ENCODE measurements at regions not wholly inside any gene's neighbourhood (a gene's known extent, or its start where the extent isn't known, plus 50 kb on each side); places are given as distances from the start of the nearest gene placed in this dataset.

- H3K4me1 ChIP-seq (ENCODE audit: control insufficient read depth, insufficient read depth, low read length), result peaks cover 11% of the 10 kb centered on the region
- H3K4me3 ChIP-seq (ENCODE audit: low read length), result peak overlapping the region; percentile 33
- no peaks in the 10 kb centered on the region for H3K27me3 ChIP-seq (replicated peaks; ENCODE audit: control insufficient read depth, insufficient read depth, low read length)
- DNase-seq (ENCODE audit: low read depth), result peak; percentile 81
- H3K9me3 ChIP-seq (ENCODE audit: control insufficient read depth, low read length), result no peaks in the 10 kb centered on the region
- peak overlapping the region; percentile 19 for H3K9ac ChIP-seq (ENCODE audit: low read length)
- H3K36me3 ChIP-seq (ENCODE audit: control insufficient read depth, insufficient read depth, low read length, severe bottlenecking), result no peaks in the 10 kb centered on the region
Measured at GRCh38 chr18:40867459-40867858, 1087.6 kb upstream of the PIK3C3 start.

GRCh38 chr18:40866968-40867367, 1088.1 kb upstream of the PIK3C3 start:
- H3K36me3 ChIP-seq (ENCODE audit: control insufficient read depth, insufficient read depth, low read length, severe bottlenecking), result no peaks in the 10 kb centered on the region
- DNase-seq (ENCODE audit: low read depth), result no peak
- no peaks in the 10 kb centered on the region for H3K9me3 ChIP-seq (ENCODE audit: control insufficient read depth, low read length)
- H3K27me3 ChIP-seq (replicated peaks; ENCODE audit: control insufficient read depth, insufficient read depth, low read length), result no peaks in the 10 kb centered on the region
- H3K4me1 ChIP-seq (ENCODE audit: control insufficient read depth, insufficient read depth, low read length), result peaks cover 11% of the 10 kb centered on the region
- H3K9ac ChIP-seq (ENCODE audit: low read length), result no peak overlapping the region
- peak overlapping the region; percentile 33 for H3K4me3 ChIP-seq (ENCODE audit: low read length)

- no peak for DNase-seq (ENCODE audit: low read depth)
- Histone ChIP-seq H3K4me3 (ENCODE audit: low read length) (no peak overlapping the region), H3K4me1 (ENCODE audit: control insufficient read depth, insufficient read depth, low read length) (peaks cover 11% of the 10 kb centered on the region), H3K9ac (ENCODE audit: low read length) (no peak overlapping the region), H3K9me3 (ENCODE audit: control insufficient read depth, low read length) (no peaks in the 10 kb centered on the region), H3K27me3 (replicated peaks; ENCODE audit: control insufficient read depth, insufficient read depth, low read length) (no peaks in the 10 kb centered on the region), H3K36me3 (ENCODE audit: control insufficient read depth, insufficient read depth, low read length, severe bottlenecking) (no peaks in the 10 kb centered on the region)
Measured at GRCh38 chr18:40866013-40866645, 1088.9 kb upstream of the PIK3C3 start.

- DNase-seq (ENCODE audit: low read depth), result peak; percentile 56
- H3K27me3 ChIP-seq (replicated peaks; ENCODE audit: control insufficient read depth, insufficient read depth, low read length), result no peaks in the 10 kb centered on the region
- peaks cover 11% of the 10 kb centered on the region for H3K4me1 ChIP-seq (ENCODE audit: control insufficient read depth, insufficient read depth, low read length)
- H3K36me3 ChIP-seq (ENCODE audit: control insufficient read depth, insufficient read depth, low read length, severe bottlenecking), result no peaks in the 10 kb centered on the region
- no peaks in the 10 kb centered on the region for H3K9me3 ChIP-seq (ENCODE audit: control insufficient read depth, low read length)
- no peak overlapping the region for H3K9ac ChIP-seq (ENCODE audit: low read length)
- H3K4me3 ChIP-seq (ENCODE audit: low read length), result no peak overlapping the region
Measured at GRCh38 chr18:40864846-40865245, 1090.2 kb upstream of the PIK3C3 start.

- Histone ChIP-seq H3K4me1 (ENCODE audit: control insufficient read depth, insufficient read depth, low read length) (peaks cover 11% of the 10 kb centered on the region), H3K9me3 (ENCODE audit: control insufficient read depth, low read length) (no peaks in the 10 kb centered on the region), H3K27me3 (replicated peaks; ENCODE audit: control insufficient read depth, insufficient read depth, low read length) (no peaks in the 10 kb centered on the region), H3K9ac (ENCODE audit: low read length) (no peak overlapping the region), H3K36me3 (ENCODE audit: control insufficient read depth, insufficient read depth, low read length, severe bottlenecking) (no peaks in the 10 kb centered on the region), H3K4me3 (ENCODE audit: low read length) (no peak overlapping the region)
- no peak for DNase-seq (ENCODE audit: low read depth)
Measured at GRCh38 chr18:40863801-40864200, 1091.2 kb upstream of the PIK3C3 start.

- Histone ChIP-seq H3K9ac (ENCODE audit: low read length) (no peak overlapping the region), H3K9me3 (ENCODE audit: control insufficient read depth, low read length) (no peaks in the 10 kb centered on the region), H3K27me3 (replicated peaks; ENCODE audit: control insufficient read depth, insufficient read depth, low read length) (no peaks in the 10 kb centered on the region), H3K4me1 (ENCODE audit: control insufficient read depth, insufficient read depth, low read length) (no peaks in the 10 kb centered on the region), H3K4me3 (ENCODE audit: low read length) (no peak overlapping the region), H3K36me3 (ENCODE audit: control insufficient read depth, insufficient read depth, low read length, severe bottlenecking) (no peaks in the 10 kb centered on the region)
- no peak for DNase-seq (ENCODE audit: low read depth)
Measured at GRCh38 chr18:40860189-40860588, 1094.8 kb upstream of the PIK3C3 start.

- Histone ChIP-seq H3K9ac (ENCODE audit: low read length) (no peak overlapping the region), H3K9me3 (ENCODE audit: control insufficient read depth, low read length) (no peaks in the 10 kb centered on the region), H3K4me3 (ENCODE audit: low read length) (no peak overlapping the region), H3K36me3 (ENCODE audit: control insufficient read depth, insufficient read depth, low read length, severe bottlenecking) (no peaks in the 10 kb centered on the region), H3K4me1 (ENCODE audit: control insufficient read depth, insufficient read depth, low read length) (no peaks in the 10 kb centered on the region), H3K27me3 (replicated peaks; ENCODE audit: control insufficient read depth, insufficient read depth, low read length) (no peaks in the 10 kb centered on the region)
- DNase-seq (ENCODE audit: low read depth), result no peak
Measured at GRCh38 chr18:40855661-40856060, 1099.4 kb upstream of the PIK3C3 start.

- no peaks in the 10 kb centered on the region for H3K4me1 ChIP-seq (ENCODE audit: control insufficient read depth, insufficient read depth, low read length)
- no peaks in the 10 kb centered on the region for H3K9me3 ChIP-seq (ENCODE audit: control insufficient read depth, low read length)
- no peaks in the 10 kb centered on the region for H3K27me3 ChIP-seq (replicated peaks; ENCODE audit: control insufficient read depth, insufficient read depth, low read length)
- H3K9ac ChIP-seq (ENCODE audit: low read length), result no peak overlapping the region
- H3K36me3 ChIP-seq (ENCODE audit: control insufficient read depth, insufficient read depth, low read length, severe bottlenecking), result no peaks in the 10 kb centered on the region
- no peak overlapping the region for H3K4me3 ChIP-seq (ENCODE audit: low read length)
- DNase-seq (ENCODE audit: low read depth), result no peak
Measured at GRCh38 chr18:40852406-40852805, 1102.6 kb upstream of the PIK3C3 start.

DNA sequence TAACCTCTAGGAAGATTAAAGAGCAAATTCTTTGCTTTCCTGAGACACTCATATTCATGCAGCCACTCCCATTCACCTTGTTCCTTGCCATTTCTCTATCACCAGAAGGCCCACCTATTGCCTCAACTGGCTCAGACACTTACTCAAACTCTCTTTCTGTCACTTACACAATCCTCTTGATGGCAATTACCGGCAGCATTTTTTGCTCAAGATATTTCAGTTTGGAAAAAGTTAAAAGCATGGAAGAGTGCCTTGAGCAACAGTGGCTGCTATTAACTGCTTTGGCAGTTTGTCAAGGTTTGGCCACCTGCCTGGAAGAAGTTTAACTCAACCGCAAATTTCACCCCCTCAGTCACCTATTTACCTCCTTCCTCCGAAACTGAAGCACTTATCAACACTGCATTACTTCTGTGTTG, 1104.0 kb upstream of the PIK3C3 start:
- H3K36me3 ChIP-seq (ENCODE audit: control insufficient read depth, insufficient read depth, low read length, severe bottlenecking), result no peaks in the 10 kb centered on the region
- peak; percentile 39 for DNase-seq (ENCODE audit: low read depth)
- H3K4me1 ChIP-seq (ENCODE audit: control insufficient read depth, insufficient read depth, low read length), result no peaks in the 10 kb centered on the region

GRCh38 chr18:40849886-40850285, 1105.1 kb upstream of the PIK3C3 start:
- Histone ChIP-seq H3K4me3 (ENCODE audit: low read length) (no peak overlapping the region), H3K9ac (ENCODE audit: low read length) (no peak overlapping the region), H3K27me3 (replicated peaks; ENCODE audit: control insufficient read depth, insufficient read depth, low read length) (no peaks in the 10 kb centered on the region), H3K4me1 (ENCODE audit: control insufficient read depth, insufficient read depth, low read length) (no peaks in the 10 kb centered on the region), H3K9me3 (ENCODE audit: control insufficient read depth, low read length) (no peaks in the 10 kb centered on the region), H3K36me3 (ENCODE audit: control insufficient read depth, insufficient read depth, low read length, severe bottlenecking) (no peaks in the 10 kb centered on the region)
- peak; percentile 53 for DNase-seq (ENCODE audit: low read depth)

More for the DNA sequence above, 1104.0 kb upstream of the PIK3C3 start:
- no peak overlapping the region for H3K9ac ChIP-seq (ENCODE audit: low read length)
- no peaks in the 10 kb centered on the region for H3K27me3 ChIP-seq (replicated peaks; ENCODE audit: control insufficient read depth, insufficient read depth, low read length)
- H3K4me3 ChIP-seq (ENCODE audit: low read length), result no peak overlapping the region
- H3K9me3 ChIP-seq (ENCODE audit: control insufficient read depth, low read length), result no peaks in the 10 kb centered on the region

DNA sequence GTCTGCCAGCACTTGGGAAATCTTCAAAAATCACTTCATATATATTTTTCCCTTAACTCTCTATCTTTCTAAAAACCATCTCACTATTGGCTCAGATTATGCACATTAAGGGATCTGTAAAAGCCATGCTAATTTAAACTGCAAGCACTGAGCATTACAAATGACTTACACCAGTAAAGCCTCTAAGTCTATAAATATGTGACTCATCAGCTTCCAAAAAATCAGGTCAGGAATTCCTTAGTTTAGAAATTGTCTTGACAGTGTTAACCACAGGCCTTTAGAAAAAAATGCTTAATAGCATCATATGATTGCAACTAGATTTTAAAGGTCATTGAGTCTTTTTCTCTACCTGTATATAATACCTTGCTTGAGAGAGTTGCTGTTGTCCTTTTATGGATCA, 1113.6 kb upstream of the PIK3C3 start:
- no peaks in the 10 kb centered on the region for H3K27me3 ChIP-seq (replicated peaks; ENCODE audit: control insufficient read depth, insufficient read depth, low read length)
- H3K4me1 ChIP-seq (ENCODE audit: control insufficient read depth, insufficient read depth, low read length), result no peaks in the 10 kb centered on the region
- no peak overlapping the region for H3K4me3 ChIP-seq (ENCODE audit: low read length)
- no peak overlapping the region for H3K9ac ChIP-seq (ENCODE audit: low read length)
- DNase-seq (ENCODE audit: low read depth), result peak; percentile 65
- no peaks in the 10 kb centered on the region for H3K36me3 ChIP-seq (ENCODE audit: control insufficient read depth, insufficient read depth, low read length, severe bottlenecking)
- H3K9me3 ChIP-seq (ENCODE audit: control insufficient read depth, low read length), result no peaks in the 10 kb centered on the region

DNA sequence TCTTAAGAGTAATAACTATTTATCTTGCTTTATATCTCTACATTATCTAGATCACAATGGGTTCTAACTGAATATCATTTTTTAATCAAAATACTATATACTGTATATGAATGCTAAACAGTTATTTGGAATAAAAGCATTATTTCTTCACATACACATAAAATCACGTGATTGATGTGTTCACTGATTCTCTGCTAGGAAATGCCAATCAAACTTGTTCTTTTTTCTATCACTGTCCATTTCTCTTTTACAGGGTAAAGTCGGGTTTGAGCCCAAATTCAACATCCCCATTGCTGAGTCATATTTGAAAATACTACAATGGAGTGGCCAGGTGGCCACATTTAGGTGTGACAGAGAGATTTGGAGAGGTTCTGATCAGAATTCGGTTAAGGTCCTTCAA, 1114.0 kb upstream of the PIK3C3 start:
- Histone ChIP-seq H3K9me3 (ENCODE audit: control insufficient read depth, low read length) (no peaks in the 10 kb centered on the region), H3K4me3 (ENCODE audit: low read length) (no peak overlapping the region), H3K36me3 (ENCODE audit: control insufficient read depth, insufficient read depth, low read length, severe bottlenecking) (no peaks in the 10 kb centered on the region), H3K27me3 (replicated peaks; ENCODE audit: control insufficient read depth, insufficient read depth, low read length) (no peaks in the 10 kb centered on the region), H3K4me1 (ENCODE audit: control insufficient read depth, insufficient read depth, low read length) (no peaks in the 10 kb centered on the region), H3K9ac (ENCODE audit: low read length) (no peak overlapping the region)
- no peak for DNase-seq (ENCODE audit: low read depth)
